GM12891 (cell line): ENCODE measurements at regions not wholly inside any gene's neighbourhood (a gene's known extent, or its start where the extent isn't known, plus 50 kb on each side); places are given as distances from the start of the nearest gene placed in this dataset.
A peak's percentile ranks its signal among the peaks of the same experiment; 100 is the strongest.

ENCODE experiments used
- PAX5 ChIP-seq: IDR thresholded peaks from 2 replicates; pipeline ENCODE4 v1.6.1; 2011; ENCODE audit warnings: low read length, moderate library complexity, mild to moderate bottlenecking; ENCODE audit not compliant: insufficient read depth, severe bottlenecking
- POLR2A ChIP-seq: IDR thresholded peaks from 2 replicates; pipeline ENCODE4 v1.6.1; 2011; ENCODE audit warnings: low read depth, low read length, control low read depth
- POLR2AphosphoS5 ChIP-seq: IDR thresholded peaks from 2 replicates; pipeline ENCODE4 v1.6.1; 2011; ENCODE audit warnings: low read depth, low read length, control low read depth
- SPI1 ChIP-seq: IDR thresholded peaks from 2 replicates; pipeline ENCODE4 v1.6.1; 2011; ENCODE audit warnings: low read depth, low read length, control low read depth
- TAF1 ChIP-seq: IDR thresholded peaks from 2 replicates; pipeline ENCODE4 v1.6.1; 2011; ENCODE audit warnings: low read depth, low read length, control low read depth

GRCh38 chr2:215671244-215671643 lies 235.4 kb upstream of the FN1 start:
- TF ChIP-seq POLR2A (no peak), PAX5 (no peak), TAF1 (no peak), POLR2AphosphoS5 (no peak), SPI1 (0 out of 2 replicates have a peak, but pooled peaks have one; percentile 28)
